ENCODE measurements at regions not wholly inside any gene's neighbourhood (a gene's known extent, or its start where the extent isn't known, plus 50 kb on each side); places are given as distances from the start of the nearest gene placed in this dataset.

GRCh38 chr3:17946619-17947018, 204.2 kb upstream of the TBC1D5 start:
- DNase-seq (ENCODE audit: low read depth) = no peak

- DNase-seq (ENCODE audit: low read depth) = no peak
These were observed 203.5 kb upstream of the TBC1D5 start for GRCh38 chr3:17945799-17946399.

- DNase-seq (ENCODE audit: low read depth) = no peak
These were observed 202.8 kb upstream of the TBC1D5 start for GRCh38 chr3:17945018-17945798.

GRCh38 chr3:17942856-17943255, 200.4 kb upstream of the TBC1D5 start:
- DNase-seq (ENCODE audit: low read depth) = no peak

- no peak for DNase-seq (ENCODE audit: low read depth)
These were observed 199.3 kb upstream of the TBC1D5 start for GRCh38 chr3:17941766-17942165.

GRCh38 chr3:17941152-17941551, 198.7 kb upstream of the TBC1D5 start:
- DNase-seq (ENCODE audit: low read depth) = no peak

GRCh38 chr3:17939157-17939556, 196.7 kb upstream of the TBC1D5 start:
- no peak for DNase-seq (ENCODE audit: low read depth)

- no peak for DNase-seq (ENCODE audit: low read depth)
These were observed 195.9 kb upstream of the TBC1D5 start for GRCh38 chr3:17938313-17938712.

- DNase-seq (ENCODE audit: low read depth) = no peak
These were observed 194.5 kb upstream of the TBC1D5 start for GRCh38 chr3:17936736-17937480.

- no peak for DNase-seq (ENCODE audit: low read depth)
These were observed 192.8 kb upstream of the TBC1D5 start for GRCh38 chr3:17935222-17935621.

GRCh38 chr3:17932136-17932771, 189.8 kb upstream of the TBC1D5 start:
- DNase-seq (ENCODE audit: low read depth) = no peak

- no peak for DNase-seq (ENCODE audit: low read depth)
These were observed 188.7 kb upstream of the TBC1D5 start for GRCh38 chr3:17931131-17931530.

GRCh38 chr3:17928502-17929145, 186.2 kb upstream of the TBC1D5 start:
- DNase-seq (ENCODE audit: low read depth) = no peak

- DNase-seq (ENCODE audit: low read depth) = no peak
These were observed 184.6 kb upstream of the TBC1D5 start for GRCh38 chr3:17927036-17927435.

GRCh38 chr3:17915341-17915740, 172.9 kb upstream of the TBC1D5 start:
- no peak for DNase-seq (ENCODE audit: low read depth)

GRCh38 chr3:17913359-17913758, 170.9 kb upstream of the TBC1D5 start:
- DNase-seq (ENCODE audit: low read depth) = no peak

- DNase-seq (ENCODE audit: low read depth) = no peak
These were observed 169.7 kb upstream of the TBC1D5 start for GRCh38 chr3:17911986-17912760.

- no peak for DNase-seq (ENCODE audit: low read depth)
These were observed 168.5 kb upstream of the TBC1D5 start for GRCh38 chr3:17910922-17911321.

GRCh38 chr3:17909714-17910113, 167.3 kb upstream of the TBC1D5 start:
- no peak for DNase-seq (ENCODE audit: low read depth)

GRCh38 chr3:17908399-17909191, 166.2 kb upstream of the TBC1D5 start:
- DNase-seq (ENCODE audit: low read depth) = no peak
